ENCODE measurements at regions not wholly inside any gene's neighbourhood (a gene's known extent, or its start where the extent isn't known, plus 50 kb on each side); places are given as distances from the start of the nearest gene placed in this dataset.

GRCh38 chr11:81568918-81569317 lies 1164.7 kb downstream of the FAM181B start:
- no peak for TF ChIP-seq ZNF274 (IDR thresholded peaks at IDR 0.05; ENCODE audit: low read depth, low read length)
- TF ChIP-seq YY1 (IDR thresholded peaks at IDR 0.05; ENCODE audit: insufficient read depth, insufficient read length), result no peak
- TF ChIP-seq SUZ12 (IDR thresholded peaks at IDR 0.05; ENCODE audit: extremely low read depth, insufficient read depth, insufficient read length), result no peak
